ENCODE measurements at regions not wholly inside any gene's neighbourhood (a gene's known extent, or its start where the extent isn't known, plus 50 kb on each side); places are given as distances from the start of the nearest gene placed in this dataset.

DNA sequence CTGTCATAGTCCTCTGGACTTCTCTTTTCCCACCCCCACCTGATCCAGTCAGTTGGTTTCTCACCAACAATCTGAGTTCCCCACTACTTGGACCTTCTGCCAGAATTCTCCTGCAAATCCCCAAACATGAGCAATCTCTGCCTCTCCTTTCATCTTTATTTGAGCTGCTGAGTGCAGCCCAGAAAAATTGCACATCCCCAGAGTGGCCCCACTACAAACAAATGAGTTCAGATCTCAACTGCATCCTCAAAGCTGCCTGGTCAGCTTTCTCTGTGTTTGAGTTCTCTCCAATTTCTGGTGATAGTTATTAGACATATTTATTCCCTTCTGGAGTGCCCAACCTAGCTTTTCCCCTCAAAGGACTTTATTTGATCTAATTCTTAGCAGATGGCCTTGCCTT lies 102.2 kb downstream of the PSAT1 start:
- TF ChIP-seq, protein P1, sequence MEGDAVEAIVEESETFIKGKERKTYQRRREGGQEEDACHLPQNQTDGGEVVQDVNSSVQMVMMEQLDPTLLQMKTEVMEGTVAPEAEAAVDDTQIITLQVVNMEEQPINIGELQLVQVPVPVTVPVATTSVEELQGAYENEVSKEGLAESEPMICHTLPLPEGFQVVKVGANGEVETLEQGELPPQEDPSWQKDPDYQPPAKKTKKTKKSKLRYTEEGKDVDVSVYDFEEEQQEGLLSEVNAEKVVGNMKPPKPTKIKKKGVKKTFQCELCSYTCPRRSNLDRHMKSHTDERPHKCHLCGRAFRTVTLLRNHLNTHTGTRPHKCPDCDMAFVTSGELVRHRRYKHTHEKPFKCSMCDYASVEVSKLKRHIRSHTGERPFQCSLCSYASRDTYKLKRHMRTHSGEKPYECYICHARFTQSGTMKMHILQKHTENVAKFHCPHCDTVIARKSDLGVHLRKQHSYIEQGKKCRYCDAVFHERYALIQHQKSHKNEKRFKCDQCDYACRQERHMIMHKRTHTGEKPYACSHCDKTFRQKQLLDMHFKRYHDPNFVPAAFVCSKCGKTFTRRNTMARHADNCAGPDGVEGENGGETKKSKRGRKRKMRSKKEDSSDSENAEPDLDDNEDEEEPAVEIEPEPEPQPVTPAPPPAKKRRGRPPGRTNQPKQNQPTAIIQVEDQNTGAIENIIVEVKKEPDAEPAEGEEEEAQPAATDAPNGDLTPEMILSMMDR (IDR thresholded peaks at IDR 0.05): no peak
- no peak for TF ChIP-seq POLR2A (IDR thresholded peaks at IDR 0.05)

Measured in thyroid gland (tissue), 4 donors.